ENCODE measurements at regions not wholly inside any gene's neighbourhood (a gene's known extent, or its start where the extent isn't known, plus 50 kb on each side); places are given as distances from the start of the nearest gene placed in this dataset.
A peak's percentile ranks its signal among the peaks of the same experiment; 100 is the strongest.
"Not testable (repeated sequence)": the region's sequence is repeated elsewhere in the genome, so short reads cannot be mapped to it uniquely, and the experiment has no call there.

DNA sequence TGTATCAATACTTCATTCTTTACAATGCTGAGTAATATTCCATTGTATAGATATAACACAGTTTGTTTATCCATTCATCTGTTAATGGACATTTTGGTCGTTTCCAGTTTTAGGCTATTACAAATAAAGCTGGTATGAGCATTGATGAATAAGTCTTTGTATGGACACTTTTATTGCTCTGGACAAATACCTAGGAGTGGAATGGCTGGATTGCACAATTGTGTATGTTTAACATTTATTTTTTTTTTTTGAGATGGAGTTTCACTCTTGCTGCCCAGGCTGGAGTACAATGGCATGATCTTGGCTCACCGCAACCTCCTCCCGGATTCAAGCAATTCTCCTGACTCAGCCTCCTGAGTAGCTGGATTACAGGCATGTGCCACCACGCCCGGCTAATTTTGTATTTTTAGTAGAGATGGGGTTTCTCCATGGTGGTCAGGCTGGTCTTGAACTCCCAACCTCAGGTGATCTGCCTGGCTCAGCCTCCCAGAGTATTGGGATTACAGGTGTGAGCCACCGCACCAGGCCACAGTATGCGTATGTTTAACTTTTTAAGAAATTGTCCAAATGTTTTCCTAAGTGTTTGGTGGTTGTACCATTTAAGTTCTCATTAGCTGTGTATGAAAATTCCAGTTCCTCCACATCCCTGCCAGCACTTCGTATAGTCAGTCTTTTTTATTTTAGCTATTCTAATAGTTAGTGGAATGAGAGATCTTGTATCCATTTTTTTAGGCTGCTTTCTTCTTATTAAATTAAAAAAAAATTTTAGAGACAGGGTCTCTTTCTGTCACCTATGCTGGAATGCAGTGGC is 194.9 kb upstream of the HAAO start:
- no peak for DNase-seq

DNA sequence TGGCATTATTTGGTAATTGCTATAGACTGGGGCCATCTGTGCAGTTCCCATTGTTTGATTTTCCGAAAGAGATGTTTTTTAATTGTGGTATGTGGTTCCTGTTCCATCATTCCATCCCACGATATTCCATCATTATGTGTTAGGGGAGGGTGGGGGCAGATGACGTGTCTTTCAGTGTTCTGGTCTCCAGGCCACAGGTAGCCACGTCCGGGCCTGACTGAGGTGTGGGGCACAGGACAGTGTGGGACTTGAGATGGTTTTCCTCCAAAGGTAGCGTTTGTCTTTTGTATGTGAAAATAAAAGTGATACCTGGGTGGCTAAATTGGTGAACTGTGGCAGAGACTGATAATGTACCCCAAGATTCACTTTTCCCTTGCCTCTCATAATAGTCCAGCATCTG is 192.2 kb upstream of the HAAO start:
- DNase-seq, result no peak

DNA sequence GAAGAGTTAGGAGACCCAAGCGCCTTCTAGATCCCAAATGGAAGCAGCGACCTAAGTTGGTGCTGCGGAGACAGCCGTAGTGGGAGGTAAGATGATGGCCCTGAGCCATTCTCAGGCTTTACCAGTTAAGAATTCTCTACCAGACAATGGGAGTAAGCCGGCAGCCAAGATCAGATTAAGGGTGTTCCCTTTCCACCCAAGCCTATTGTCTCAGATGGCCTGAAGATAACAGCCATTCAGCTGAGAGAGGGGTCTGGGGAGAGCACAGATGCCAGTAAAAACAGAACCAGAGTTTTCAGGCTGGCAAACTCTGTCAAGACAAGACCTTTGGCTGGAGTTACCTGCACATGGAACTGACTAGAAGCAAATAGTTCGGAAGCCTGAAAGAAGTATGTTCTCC is 191.7 kb upstream of the HAAO start:
- DNase-seq, result no peak

DNA sequence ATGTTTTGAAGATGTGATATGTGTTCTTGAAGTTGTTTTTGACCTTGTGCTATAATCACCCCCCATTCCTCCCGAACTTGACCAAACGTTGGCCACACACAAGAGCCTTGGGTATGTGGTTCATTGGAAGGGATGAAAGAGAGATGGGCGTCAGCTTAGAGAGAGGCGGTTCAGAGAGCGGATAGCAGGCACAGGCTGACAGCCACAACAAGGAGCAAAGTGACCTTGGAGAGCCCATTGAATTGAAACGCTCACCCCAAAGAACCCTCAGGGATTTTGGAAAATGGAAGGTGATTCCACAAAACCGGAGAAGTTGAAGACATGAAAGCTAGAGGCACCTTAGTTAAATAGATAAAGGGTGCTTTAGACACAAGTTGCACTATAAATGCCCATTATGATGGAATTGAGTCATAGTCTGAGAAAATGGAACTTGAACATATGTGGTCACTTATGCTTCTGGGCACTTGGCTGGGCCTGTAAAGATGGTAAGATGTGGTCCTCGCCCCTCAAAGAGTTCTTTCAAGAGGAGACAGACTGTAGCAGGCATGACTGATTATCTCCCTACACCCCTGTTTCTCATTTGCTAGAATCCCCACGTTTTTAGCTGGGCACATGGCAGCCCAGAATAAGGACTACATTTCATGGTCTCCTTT is 188.5 kb upstream of the HAAO start:
- no peak for DNase-seq

DNA sequence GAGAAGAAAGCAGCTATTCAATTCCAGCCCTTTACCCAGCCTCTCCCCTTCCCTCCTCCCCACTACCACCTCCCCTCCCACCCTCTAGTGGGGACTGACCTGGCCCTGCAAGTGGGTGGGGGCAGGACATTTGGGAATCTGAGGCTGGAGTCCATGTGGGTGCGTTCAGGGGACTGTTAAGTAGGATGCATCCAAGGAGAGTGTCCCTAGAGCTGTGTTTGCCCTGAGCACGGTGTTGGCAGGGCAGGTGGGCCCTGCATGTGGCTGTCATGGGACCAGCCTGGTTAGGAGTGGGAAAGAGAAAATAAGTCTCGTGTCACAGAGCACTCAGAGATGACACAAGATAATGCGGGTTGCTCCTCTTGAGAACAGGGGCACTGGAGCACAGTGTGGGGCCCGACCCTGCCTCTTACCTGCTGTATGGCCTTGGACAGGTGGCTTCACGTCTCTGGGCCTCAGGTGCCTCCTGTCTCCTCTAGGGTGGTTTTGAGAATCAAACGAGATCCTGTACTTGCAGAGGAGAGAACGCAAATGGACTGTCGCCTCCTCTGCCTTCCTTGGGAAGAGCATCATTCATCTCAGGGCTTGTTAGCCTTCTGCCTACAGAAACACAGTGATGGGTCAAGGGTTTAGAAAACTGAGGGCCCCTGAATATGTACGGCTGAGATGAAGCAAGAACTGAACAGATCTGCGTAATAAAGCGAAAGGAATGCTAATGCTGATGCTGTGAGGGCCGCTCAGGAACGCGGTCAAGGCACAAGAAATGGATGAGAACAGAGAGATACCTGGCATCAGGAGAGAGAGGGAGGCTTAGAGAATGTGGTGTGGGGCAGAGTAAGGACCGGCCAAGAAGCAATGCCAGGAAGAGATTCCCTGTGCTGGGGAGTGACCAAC is 187.7 kb upstream of the HAAO start:
- DNase-seq, result no peak

DNA sequence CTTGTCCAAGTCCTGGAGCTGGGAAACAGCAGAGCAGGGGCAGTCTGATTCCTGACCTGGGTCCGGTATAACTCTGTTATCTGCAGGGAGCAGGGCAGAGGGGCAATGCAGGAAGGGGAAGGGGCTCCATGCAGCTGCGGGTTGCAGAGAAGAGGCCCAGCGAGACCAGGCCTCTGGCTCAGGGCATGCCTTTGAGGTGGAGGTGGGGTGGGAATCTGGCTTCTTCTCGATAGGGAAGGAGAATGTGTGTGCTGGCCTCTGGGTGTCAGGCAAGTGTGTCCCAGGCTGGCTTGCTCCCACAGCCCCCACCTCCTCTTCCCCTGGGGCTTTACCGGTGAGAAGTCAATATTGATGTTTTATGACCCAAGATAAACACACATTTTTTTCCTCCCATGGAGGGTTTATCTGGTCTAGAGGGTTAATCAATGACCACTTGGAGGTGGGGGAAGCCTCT is 187.1 kb upstream of the HAAO start:
- DNase-seq, result no peak

DNA sequence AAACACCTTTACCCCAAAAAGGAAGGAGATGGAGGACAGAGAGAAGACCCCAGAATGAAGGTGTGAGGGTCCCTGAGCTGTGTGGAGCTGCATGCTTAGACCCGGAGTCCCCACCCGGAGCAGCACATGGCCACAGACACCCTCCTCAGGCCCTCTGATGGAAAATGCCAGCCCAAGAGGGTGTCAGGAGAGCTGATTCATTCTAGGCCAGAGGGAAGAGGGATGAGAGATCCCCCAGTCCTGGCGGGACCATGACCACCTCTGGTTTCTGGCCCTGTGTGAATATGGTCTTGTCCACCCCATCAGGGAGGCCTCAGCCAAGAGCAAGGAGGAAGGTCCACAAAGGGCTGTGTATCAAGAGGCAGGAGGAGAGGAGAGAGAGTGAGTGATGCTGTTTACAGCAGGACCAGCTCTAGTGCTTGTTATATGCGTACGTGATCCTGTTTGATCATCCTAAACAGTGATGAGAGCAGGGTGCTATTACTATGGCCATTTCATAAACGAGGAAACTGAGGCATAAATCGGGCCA is 186.6 kb upstream of the HAAO start:
- no peak for DNase-seq

DNA sequence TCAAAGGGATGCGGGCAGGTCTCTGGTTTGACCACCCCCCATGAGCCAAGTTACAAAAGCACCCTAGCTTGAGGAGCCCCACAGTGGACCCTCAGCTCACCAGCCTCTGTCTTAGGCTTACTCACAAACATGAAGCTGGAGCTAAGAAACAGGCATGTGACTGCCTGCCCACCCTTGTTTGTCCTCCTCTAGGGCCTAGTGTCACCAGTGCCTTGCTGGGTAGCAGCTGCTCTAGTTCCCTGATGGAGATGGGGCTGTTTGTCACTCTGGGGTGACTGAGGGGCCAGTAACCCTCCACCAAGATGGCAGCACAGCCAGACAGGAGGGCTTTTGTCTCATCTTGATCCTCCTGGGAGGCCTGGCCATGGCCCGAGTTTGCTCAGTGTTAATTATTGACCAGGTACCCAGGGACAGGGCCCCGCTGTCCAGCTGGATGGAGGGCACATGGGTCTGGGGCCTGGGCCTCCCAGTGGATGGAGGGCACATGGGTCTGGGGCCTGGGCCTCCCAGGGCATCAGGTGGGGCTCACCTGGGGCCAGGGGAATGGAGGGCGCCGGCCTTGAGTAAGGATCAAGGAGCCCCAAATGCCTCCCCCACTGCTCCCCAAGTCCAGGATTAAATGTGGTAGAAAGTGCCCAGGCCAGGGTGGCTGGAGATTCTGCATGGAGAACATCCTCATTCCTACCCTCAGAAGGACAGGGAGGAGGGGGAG is 185.9 kb upstream of the HAAO start:
- no peak for DNase-seq

DNA sequence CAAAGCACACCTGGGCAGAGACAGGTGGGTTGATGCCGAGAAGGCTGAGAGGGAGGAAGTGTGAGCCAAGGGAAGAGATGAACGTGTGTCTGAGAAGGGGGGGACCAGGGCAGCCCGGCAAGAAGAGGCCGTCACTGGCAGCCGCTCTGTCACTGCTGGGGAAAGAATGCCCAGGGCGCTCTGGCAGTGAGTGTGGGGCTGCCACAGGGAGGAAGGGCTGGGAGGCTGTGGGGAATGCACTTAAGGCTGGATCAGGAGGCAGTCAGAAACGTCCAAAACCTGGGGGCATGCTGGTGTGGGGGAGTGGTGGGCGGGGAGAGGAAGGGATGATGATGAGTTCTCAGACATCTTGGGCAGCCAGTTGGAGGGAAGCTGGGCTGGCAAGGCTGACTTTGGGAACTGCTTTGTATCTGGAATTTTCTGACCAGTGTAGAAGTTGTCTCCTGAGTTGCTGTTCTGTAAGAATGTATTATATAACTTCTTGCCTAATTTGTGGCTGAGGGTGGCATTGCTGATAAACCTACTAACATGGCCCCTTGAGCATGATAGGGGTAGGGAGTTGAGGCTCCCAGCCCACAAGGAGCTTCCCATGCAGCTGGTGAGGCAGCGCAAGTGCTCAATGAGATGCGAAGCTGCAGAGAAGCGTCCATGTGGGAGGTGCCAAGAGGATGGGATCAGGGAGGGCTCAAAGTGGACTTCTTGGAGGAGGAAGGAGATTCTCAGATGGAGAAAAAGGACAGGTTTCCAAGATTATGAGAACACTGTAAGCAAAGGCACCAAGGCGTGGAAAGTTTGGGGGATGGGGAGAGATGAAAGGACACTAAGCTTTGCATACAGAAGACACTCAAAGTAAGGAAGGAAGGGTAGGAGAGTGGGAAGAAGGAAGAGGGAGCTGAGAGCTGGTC is 185.1 kb upstream of the HAAO start:
- DNase-seq, result no peak

DNA sequence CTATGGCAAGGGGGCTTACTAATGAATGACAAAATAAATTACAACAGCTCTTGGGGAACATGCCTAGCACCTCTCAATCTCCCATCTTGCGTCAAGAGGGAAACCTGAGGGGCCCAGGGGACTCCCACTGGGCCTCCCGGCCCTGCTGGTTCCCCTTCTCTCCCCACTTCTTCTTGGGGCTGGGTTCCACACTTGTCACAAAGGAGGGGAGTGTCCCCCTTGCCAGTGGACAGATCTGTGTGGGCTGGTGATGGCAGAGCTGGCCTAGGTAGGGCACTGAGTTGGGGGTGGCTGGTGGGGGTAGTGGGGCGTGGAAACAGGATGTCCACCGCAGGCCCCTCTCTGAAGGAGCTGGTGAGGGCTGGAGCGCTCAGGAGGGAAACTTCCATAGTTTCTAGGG is 184.0 kb upstream of the HAAO start:
- no peak for DNase-seq

DNA sequence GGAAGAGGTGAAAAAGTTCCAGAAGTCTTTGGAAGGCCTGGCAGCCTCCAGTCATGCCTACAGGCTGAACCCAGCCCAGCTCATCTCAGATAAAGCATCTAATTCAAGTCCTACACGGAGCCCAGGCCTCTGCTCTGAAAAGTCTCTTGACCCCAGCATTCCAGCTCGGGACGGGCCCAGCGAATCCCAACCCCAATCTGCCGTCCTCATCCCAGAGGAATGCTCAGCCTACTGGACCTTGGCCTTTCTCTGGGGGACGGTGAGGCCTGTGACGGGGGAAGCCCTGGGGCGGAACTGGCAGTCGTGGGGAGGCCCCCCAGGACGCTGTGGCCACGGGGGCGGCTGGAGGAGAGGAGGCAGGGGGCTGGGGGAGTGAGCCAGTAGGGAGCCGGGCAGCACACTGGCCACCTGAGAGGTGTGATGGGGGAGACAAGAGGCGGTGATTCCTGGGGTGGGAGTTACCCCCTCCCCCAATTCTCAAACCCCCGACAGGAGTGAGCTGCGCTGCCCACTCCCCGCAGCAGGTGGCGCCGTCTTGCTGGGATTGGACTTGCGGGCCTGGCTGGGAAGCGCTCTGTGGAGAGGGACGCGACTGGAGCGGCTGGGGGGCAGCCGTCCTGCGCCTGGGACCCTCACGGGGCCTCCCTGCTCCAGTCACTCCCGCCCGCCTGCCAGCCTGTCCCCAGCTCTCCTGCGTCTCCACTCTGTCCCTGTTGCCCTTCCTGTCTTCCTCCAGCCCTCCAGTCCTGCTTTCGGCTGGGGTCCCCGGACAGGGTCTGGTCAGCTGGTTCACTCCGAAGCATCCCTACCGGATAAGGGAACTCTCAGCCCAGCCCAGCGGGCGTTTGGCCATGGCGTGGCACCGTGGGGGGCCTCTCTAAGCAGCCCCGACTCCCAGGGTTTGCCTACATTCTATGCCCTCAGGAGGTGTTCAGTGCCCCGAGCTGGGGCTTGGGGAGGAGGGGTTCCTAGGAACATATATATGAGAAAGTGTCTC is 182.6 kb upstream of the HAAO start:
- peak; percentile 60 for DNase-seq

DNA sequence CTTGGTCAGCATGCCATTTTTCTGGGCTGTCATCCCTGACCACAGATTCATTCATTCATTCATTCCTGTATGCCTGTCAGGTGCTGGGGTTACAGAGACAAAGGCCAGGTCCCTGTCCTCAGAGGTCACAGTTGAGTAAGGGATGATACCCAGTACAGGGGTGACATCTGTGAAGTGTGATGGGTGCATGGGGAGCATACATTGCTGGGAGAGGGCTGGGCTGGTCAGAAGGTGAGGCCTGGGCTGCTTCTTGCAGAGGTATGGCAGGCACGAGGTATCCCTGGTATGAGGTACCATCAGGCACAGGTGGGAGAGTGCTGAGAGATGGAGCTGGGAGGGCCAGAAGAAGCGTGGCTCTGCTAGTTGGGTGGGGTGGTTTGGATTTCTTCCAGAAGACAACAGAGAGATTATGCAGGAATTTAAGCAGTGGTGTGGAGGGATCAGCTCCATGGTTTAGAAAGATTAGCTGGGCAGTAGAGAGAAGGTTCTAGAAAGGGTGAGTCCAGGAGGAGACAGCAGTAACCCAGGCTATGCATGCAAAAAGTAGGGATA is 181.9 kb upstream of the HAAO start:
- no peak for DNase-seq

DNA sequence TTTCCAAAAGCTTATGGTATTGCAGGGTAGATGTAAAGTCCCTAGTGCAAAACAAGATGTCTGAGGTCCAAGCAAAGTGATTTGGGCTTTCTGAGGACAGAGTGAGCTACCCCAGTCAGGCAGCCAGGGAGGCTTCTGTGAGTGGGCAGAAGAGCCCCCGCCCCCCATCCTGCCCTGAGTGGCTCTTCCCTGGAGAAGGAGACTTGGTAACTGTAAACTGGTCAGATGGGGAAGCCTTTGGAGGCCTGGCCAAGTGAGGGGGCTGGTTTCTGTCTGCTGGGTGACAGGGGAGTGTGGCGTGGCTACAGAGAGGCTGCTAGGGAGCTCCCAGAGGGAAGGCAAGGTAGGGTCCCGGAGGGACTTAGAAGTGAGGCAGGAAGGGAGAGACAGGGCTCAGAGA is 181.3 kb upstream of the HAAO start:
- no peak for DNase-seq

DNA sequence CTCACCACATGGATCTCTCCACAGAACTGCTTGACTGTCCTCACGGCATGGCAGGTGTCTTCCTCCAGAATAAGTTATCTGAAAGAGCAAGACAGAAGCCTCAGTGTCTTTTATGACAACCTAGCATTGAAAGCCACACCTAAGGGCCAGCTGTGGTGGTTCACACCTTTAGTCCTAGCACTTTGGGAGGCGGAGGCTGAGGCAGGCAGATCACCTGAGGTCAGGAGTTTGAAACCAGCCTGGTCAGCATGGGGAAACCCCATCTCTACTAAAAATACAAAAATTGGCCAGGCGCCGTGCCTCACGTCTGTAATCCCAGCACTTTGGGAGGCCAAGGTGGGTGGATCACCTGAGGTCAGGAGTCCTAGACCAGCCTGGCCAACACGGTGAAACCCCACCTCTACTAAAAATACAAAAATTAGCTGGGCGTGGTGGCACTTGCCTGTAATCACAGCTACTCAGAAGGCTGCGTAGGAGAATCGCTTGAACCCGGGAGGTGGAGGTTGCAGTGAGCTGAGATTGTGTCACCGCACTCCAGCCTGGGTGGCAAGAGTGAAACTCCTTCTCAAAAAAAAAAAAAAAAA is 180.6 kb upstream of the HAAO start:
- DNase-seq, result not testable (repeated sequence)

DNA sequence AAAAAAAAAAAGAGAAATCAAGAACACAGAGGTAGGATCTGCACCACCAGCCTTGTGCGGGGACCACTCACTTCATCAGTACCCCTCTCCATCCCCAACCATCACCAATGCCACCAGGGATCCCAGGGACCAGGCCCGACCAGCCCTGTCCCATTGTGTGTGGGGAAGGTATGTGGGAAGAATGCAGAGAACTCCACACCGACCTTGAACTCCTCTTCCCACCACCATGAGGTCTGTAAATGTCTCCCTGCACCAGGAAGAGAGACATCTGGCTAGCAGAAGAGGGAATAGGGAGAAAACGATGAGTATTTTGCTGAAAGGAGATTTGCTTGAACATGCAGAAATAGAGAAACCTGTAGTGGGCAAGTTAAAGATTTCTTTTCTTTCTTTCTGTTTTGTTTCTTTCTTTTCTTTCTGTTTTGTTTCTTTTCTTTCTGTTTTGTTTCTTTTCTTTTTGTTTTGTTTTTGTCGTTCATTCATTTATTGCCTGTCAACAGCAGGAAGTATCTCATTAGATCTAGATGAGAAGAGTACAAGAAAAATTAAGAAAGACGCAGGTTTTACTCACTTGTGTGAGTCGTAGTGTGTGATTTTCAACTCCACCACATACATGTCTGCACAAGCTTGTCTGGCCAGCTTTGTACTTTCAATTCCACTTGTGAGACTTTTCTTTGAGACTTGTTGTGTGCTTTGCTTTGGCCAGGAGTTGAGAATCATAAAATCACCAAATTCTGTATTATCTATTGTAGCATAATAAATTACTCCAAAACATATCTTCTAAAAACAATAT is 179.8 kb upstream of the HAAO start:
- no peak for DNase-seq

DNA sequence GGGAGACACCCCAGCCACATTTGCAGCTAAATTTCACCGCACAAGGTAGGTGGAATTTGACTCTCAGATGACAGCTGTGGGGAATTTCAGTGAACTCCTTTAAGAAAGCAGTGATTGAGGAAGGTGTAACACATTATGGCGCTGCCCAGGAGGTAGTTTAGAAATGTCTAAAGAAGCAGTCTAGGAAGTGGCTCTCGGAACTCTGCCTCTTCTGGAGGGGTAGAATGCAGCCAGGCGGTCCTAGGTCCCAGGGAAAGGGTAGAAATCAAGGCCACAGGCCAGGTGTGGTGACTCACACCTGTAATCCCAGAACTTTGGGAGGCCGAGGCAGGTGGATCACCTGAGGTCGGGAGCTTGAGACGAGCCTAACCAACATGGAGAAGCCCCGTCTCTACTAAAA is 179.0 kb upstream of the HAAO start:
- no peak for DNase-seq

DNA sequence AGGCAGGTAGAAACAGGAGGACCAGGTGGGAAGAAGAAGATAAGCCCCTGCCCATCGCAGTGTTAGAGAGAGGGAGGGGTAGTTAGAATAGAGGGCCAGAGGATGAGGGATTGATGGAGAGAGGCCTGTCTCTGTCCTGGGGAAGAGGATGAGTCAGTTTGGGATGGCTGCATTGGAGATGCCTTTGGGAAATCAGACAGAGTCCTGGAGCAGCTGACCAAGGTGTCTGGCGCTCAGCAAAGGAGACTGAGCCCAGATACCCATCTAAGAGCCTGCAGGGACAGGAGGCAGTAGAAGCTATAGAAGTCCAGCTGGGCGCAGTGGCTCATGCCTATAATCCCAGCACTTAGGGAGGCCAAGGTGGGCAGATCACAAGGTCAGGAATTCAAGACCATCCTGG is 177.8 kb upstream of the HAAO start:
- DNase-seq, result no peak
